Bone marrow (tissue), 2 donors: ENCODE measurements at regions not wholly inside any gene's neighbourhood (a gene's known extent, or its start where the extent isn't known, plus 50 kb on each side); places are given as distances from the start of the nearest gene placed in this dataset.

Experiments used
- DNase-seq, 2 donors: peaks; one replicate each; lab custom pipeline; 2025; lab: John Stamatoyannopoulos, UW

DNA sequence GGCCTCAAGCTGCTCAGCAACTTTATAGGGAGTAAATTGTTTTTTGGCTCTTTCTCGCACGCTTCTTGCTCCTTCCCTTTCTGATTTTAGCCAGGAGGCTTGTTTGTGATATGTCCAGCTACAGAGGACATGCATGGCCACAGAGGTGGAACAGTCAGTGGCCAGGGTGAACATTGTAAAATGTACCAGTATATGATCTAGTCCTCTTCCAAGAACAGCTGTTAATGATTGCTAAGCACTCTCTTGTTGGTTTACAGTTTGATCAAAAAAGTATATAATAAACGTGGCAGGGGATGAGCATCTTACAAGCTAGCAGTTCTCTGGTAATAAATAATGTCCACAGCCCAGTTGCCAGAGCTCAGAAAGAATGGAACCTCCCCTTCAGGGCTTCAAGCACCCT, 461.7 kb upstream of the DYNLRB2 start:
- no peak for DNase-seq

- DNase-seq: no peak
Observed at GRCh38 chr16:80077696-80078095, 463.1 kb upstream of the DYNLRB2 start.

GRCh38 chr16:80074329-80074728, 466.5 kb upstream of the DYNLRB2 start:
- no peak for DNase-seq

- DNase-seq: no peak
Observed at GRCh38 chr16:80071964-80072456, 468.8 kb upstream of the DYNLRB2 start.

DNA sequence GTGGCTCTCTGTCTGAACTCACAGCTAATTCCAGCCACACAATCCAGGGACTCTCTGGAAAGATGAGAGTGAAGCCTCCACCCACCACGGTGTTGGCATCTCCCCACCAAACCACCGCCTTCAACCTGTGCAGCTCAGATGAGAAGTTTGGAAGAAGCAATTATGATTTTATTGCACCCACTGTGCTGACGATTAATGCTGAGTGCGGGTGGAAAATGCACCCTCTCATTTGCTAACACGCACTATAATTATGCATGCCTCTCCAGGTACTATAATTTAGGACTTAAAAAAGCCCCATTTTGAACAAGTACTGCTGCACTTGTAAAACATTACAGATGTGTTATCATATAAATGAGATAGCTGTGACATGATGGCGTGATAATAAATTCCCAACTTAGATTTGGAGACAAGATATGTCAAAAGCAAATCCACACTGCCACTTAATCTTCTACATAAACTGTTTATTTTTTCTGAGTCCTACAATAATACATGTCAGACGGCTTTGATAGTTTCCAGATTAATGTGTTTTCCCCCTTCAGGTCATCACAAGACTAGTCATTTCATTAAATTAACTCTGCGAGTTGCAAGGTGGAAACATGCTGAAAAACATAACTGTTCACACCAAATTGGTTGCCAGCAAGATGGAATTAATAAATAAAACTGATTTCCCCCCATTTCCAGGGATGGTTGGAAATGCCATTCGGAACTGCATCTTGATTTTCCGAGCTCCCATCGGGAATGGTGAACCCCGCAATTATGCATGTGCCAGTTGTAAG, 466.5 kb upstream of the MAF start:
- DNase-seq: no peak

DNA sequence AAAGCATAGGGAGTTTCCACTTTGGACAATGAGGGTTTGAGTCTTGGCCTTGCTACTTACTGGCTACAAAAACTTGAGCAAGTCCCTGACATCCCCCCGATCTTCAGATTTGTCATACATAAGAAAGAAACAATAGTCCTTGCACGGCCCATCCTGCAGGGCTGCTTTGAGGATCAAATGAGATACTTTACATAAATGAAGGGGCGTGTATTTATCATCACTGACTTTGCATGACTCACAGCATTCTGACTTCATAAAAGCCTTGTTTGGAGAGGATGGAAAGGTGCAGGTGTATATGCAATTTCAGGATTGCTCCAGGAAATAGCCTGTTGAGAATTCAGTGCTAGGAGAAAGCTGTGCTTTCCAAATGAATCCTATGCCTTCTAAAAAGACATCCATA, 465.0 kb upstream of the MAF start:
- DNase-seq: no peak

DNA sequence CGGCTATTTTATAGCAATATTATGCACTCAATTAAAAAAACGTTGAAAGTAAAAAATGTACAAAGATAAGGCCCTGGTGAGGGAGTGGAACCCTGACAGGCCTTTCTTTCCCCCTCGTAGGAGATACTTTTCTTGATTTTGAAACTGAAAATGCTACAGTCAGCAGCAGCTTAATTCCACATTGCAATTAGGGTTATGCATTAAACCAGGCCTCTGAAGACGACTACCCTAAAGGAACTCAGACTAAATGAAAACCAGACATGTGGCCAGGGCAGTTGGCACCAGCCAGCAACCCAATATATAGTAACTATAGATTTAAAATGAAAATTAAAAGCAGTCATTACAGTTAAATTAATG, 463.2 kb upstream of the MAF start:
- no peak for DNase-seq

DNA sequence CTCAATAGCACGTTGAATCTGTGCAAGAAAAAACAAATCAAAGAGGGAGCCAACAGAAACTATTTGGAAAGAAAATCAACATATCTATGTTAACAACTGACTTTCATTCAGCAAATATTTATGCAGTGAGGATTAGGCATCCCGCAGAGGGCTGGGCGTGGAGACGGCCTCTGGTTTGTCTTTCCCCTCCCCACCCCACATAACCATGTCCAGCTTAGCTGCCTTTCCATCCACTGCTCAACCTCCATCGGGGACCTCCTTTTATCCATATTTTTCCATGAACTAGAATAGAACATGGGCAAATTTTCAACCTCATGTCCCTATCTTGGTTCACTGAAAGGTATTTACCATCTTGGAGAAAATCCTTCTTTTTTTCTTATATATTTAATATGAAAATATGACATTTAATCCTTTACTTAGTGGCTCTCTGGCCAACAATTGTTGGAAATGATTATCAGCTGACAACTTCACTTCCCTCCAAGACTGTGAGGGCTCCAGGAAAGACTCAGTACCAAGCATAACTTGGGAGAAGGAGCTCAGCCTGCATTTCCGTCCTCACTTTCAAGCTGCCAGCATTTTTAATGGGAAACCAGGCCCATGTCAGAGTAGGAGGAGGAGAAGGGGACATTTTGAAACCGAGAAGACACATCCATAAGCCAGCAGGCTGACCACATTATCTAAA, 462.6 kb upstream of the MAF start:
- no peak for DNase-seq

DNA sequence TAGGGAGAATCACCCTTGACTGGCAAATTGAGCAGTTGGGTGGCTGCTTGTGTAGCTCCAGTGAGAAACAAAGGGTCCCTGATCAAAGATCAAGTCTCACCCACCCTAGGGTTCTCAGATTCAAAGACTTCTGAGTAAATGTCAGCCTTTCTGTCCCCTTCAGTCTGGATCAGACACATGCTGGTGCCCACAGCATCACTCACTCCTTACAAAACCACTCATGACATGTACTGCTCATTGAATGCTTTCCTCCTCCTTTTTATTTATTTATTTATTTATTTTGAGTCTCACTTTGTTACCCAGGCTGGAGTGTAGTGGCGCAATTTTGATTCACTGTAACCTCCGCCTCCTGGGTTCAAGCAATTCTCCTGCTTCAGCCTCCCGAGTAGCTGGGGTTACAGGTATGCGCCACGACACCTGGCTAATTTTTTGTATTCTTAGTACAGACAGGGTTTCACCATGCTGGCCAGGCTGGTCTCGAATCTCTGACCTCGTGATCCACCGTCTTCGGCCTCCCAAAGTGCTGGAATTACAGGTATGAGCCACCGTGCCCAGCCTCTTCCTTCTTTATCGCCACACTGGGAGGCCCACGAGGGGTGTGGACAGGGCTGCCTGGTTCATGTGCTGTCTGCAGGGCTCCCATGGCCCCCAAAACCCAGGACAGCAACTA, 462.0 kb upstream of the MAF start:
- DNase-seq: no peak

- DNase-seq: no peak
Observed at GRCh38 chr16:80060470-80060869, 459.9 kb upstream of the MAF start.

- DNase-seq: no peak
Observed at GRCh38 chr16:80059836-80060235, 459.3 kb upstream of the MAF start.

DNA sequence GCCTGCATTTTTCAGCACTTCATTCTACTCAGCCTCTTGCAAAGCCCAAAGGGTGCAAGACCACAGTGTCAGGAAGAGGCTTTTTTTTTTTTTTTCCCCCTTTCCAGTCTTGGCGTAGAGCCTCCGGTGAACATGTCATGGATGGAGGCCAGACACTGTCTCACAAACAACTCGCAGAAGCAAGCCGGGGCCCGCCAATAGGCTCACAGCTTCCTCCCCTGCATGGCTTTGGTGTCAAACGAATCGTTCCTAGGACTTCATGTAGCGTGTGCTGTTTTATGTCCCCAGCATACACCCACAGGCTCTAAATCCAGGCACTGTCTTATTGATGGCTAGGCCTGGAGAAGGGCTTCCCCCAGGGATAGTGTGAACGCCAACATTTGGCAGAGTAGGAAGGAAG, 457.7 kb upstream of the MAF start:
- no peak for DNase-seq

GRCh38 chr16:80056324-80056723, 455.8 kb upstream of the MAF start:
- DNase-seq: no peak

GRCh38 chr16:80055831-80056230, 455.3 kb upstream of the MAF start:
- DNase-seq: no peak

GRCh38 chr16:80054647-80055046, 454.1 kb upstream of the MAF start:
- DNase-seq: no peak

DNA sequence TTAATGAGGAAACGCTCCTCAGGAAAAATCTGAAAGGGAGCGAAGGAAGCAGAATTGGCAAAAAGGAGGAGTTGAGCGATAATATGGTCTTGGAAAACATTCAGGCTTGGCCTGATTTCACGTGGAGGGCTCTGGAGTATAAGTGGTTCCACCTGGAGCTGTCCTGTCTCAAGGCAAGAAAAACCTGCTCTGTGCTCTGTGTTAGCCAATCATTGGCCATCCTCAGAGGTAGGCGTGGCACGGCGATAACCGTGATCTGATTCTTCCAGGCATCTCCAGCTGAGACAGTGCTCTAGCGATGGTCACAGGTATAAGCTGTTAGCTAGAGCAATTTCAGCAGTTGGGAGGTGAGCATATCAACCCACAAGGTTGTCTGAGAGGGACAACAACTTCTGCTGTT, 450.5 kb upstream of the MAF start:
- no peak for DNase-seq

DNA sequence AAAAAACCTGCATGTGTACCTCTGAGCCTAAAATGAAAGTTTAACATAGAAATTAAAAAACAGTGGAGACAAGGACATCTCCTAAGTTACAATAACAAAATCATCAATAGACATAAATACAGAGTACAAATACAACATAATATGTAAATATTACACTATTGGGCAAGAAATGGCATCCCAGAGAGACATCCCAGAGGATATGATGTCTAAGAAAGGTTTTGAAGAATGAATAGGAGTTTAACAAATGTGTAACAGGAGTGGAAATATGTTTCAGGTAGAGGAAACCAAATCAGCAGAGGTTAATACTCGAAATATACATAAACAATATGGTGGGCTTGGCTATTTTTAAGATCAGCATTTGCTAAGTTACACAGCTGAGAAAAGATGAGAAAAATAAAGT, 447.7 kb upstream of the MAF start:
- no peak for DNase-seq

- DNase-seq: no peak
Observed at GRCh38 chr16:80047842-80048241, 447.3 kb upstream of the MAF start.

DNA sequence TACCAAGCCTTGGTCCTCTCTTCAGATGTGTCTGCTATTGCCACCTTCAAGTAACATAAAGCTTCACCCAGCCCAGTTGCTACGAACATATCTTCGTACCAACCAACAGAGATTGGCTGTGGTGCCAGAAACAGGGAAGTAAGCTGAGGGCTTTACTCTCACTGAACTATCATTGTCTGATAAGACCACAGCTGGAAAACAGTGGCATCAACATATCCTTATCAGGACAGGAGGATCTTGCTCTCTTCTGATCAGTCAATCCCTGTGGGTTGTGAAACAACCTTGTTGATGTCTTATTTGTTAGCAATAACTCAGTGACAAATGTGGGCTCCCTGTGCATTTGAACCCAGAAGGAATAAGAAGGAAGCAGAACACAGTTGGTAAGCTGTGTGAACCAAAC, 446.3 kb upstream of the MAF start:
- DNase-seq: no peak

DNA sequence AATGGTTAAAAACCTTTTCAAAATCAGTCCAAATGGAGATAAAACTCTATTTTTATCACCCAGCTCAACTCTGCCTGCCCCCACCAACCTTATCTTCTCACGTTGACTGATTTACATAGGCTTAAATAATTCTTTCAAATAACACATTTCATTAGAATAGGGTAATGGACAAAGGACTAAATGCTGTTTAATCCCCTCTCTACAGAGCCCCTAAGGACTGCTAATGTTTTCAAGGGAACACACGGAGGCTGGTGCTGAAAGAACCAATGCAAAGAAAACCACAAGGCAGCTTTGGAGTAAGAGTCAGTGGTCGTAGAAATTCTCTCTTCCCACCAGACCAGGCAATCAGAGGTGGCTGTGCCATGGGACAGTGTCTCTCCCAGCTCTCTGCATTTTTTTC, 445.7 kb upstream of the MAF start:
- DNase-seq: no peak

DNA sequence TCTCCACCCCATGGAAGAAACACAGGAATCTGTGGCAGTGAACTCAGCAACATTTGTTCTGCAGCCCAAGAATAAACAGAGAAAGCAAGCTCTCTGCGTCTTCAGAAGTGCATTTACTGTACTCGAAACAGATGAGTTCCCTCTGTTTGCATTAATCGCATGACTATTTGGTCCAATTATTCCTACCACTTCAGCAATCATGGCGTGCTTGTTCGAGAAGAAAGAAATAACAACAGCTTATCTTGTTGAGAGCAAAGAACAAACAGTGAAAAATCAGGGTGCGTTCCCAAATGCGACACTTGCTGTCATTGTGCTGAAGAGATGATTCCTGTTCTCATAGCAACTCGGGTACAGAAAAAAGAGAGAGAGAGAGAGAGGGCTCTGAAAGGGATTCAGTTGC, 445.3 kb upstream of the MAF start:
- no peak for DNase-seq

DNA sequence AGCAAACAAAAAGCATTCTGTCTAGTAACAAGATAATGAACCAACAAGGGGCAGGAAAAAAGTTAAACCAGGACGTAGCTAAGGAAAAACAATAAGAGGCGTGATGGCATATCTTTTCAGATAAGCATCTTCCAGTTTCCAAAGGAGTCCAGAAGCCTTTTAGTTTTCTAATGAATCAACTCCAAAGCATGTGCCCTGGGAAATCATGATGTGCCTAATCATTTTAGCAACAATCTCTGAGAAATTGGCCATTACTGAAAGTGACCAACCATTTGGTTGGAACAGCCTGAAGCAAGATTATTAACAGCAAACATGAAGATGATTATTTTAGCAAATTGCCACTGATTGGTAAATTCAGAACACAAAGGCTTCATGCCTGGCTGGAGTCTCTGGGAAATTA, 440.9 kb upstream of the MAF start:
- no peak for DNase-seq

DNA sequence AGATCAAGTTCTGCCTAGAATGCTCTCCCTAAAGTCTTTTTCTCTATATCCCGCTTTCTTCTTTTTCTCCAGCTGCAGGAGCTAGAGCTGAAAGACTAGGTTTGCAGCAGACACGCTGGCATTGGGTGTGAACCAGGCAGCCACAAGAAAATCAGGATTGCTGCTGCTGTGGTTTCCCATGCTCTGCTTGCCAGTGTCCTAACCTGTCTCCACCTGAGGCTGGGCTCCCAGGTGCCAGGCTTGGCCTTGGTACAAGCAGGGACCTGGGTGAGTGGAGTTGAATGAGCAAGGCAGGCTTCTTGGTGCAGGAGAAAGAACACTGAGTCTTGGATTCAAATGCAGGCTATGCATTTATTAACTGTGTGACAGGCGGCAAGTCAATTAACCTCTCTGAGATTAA, 440.3 kb upstream of the MAF start:
- DNase-seq: no peak
